ENCODE measurements at regions not wholly inside any gene's neighbourhood (a gene's known extent, or its start where the extent isn't known, plus 50 kb on each side); places are given as distances from the start of the nearest gene placed in this dataset.

GRCh38 chr20:1798982-1799381 lies 96.2 kb upstream of the SIRPA start:
- Histone ChIP-seq H4K20me1 (ENCODE audit: insufficient read depth, low read length) (no peaks in the 10 kb centered on the region), H3K4me3 (replicated peaks in 1 of 3; ENCODE audit: insufficient read depth in 1 of 3, low read depth in 2 of 3, low read length in 3 of 3) (no peak overlapping the region), H3K27ac (ENCODE audit: extremely low read length, insufficient read depth, low read length) (no peak overlapping the region), H3K79me2 (ENCODE audit: insufficient read depth, low read length) (no peaks in the 10 kb centered on the region), H2AFZ (ENCODE audit: low read length) (no peak overlapping the region), H3K4me1 (ENCODE audit: insufficient read depth, low read length) (peaks cover 24% of the 10 kb centered on the region; the same call in 1 of the 2 replicates), H3K4me2 (ENCODE audit: low read depth, low read length) (no peak overlapping the region), H3K36me3 (replicated peaks in 1 of 2; ENCODE audit: control insufficient read depth in 1 of 2, insufficient read depth in 2 of 2, low read length in 2 of 2) (no peaks in the 10 kb centered on the region), H3K9ac (ENCODE audit: insufficient read depth, low read depth, low read length) (no peak overlapping the region), H3K9me3 (ENCODE audit: low read length) (no peaks in the 10 kb centered on the region), H3K27me3 (ENCODE audit: control insufficient read depth in 1 of 2, insufficient read depth in 2 of 2, low read length in 2 of 2) (no peaks in the 10 kb centered on the region)
- intact Hi-C loops (cut with micrococcal nuclease; ENCODE audit: unreplicated experiment) (no loop called here), in situ Hi-C loops (cut with HindIII; ENCODE audit: extremely low pct_ligation_motif_present, low pct_unique_long_range_greater_than_20kb) (no loop called here)
- no peak for FAIRE-seq
- TF ChIP-seq TOE1 (CRISPR knock-in tag; IDR thresholded peaks at IDR 0.05), result no peak
- no peak for TF ChIP-seq ZNF101 (CRISPR knock-in tag; IDR thresholded peaks at IDR 0.05; ENCODE audit: borderline replicate concordance, low read depth)
- TF ChIP-seq RXRA (CRISPR knock-in tag; IDR thresholded peaks at IDR 0.05), result no peak
- TF ChIP-seq ZSCAN29 (CRISPR knock-in tag; conservative IDR thresholded peaks at IDR 0.05), result no peak
- TF ChIP-seq HDAC2 (CRISPR knock-in tag; IDR thresholded peaks at IDR 0.05), result no peak
- TF ChIP-seq EED (CRISPR knock-in tag; IDR thresholded peaks at IDR 0.05), result no peak
- TF ChIP-seq FOXC1 (CRISPR knock-in tag; IDR thresholded peaks at IDR 0.05; ENCODE audit: borderline replicate concordance), result no peak
- CTCF ChIA-PET (ENCODE audit: low intra/inter-chr PET ratio, low total read pairs), result no interaction called here
- 47% methylated on average over 2 of the region's 2 CpGs for WGBS (ENCODE audit: low lambda C conversion rate)
- BruUV-seq (replicated peaks), result no TSS peak
- POLR2A ChIA-PET, result no interaction called here
- ATAC-seq, result no peak
- DNase-seq (ENCODE audit: low spot score), result no peak

GRCh38 chr20:1793821-1794220 lies 101.4 kb upstream of the SIRPA start:
- in situ Hi-C loops (cut with HindIII; ENCODE audit: extremely low pct_ligation_motif_present, low pct_unique_long_range_greater_than_20kb) (no loop called here), intact Hi-C loops (cut with micrococcal nuclease; ENCODE audit: unreplicated experiment) (no loop called here)
- FAIRE-seq, result no peak
- Histone ChIP-seq H3K4me1 (ENCODE audit: insufficient read depth, low read length) (peaks cover 10% of the 10 kb centered on the region; the same call in 1 of the 2 replicates), H3K27ac (ENCODE audit: extremely low read length, insufficient read depth, low read length) (no peak overlapping the region), H3K79me2 (ENCODE audit: insufficient read depth, low read length) (no peaks in the 10 kb centered on the region), H3K9me3 (ENCODE audit: low read length) (no peaks in the 10 kb centered on the region), H3K9ac (ENCODE audit: insufficient read depth, low read depth, low read length) (no peak overlapping the region), H3K4me3 (replicated peaks in 1 of 3; ENCODE audit: insufficient read depth in 1 of 3, low read depth in 2 of 3, low read length in 3 of 3) (no peak overlapping the region), H4K20me1 (ENCODE audit: insufficient read depth, low read length) (no peaks in the 10 kb centered on the region), H3K4me2 (ENCODE audit: low read depth, low read length) (no peak overlapping the region), H3K36me3 (replicated peaks in 1 of 2; ENCODE audit: control insufficient read depth in 1 of 2, insufficient read depth in 2 of 2, low read length in 2 of 2) (no peaks in the 10 kb centered on the region), H2AFZ (ENCODE audit: low read length) (no peak overlapping the region), H3K27me3 (ENCODE audit: control insufficient read depth in 1 of 2, insufficient read depth in 2 of 2, low read length in 2 of 2) (no peaks in the 10 kb centered on the region)
- ChIA-PET CTCF (ENCODE audit: low intra/inter-chr PET ratio, low total read pairs) (no interaction called here), POLR2A (no interaction called here)
- DNase-seq (ENCODE audit: low spot score), result no peak
- no peak for ATAC-seq
- no TSS peak for BruUV-seq (replicated peaks)
- WGBS (ENCODE audit: low lambda C conversion rate), result 76% methylated on average over 2 of the region's 2 CpGs
- no peak for TF ChIP-seq ZNF891 (CRISPR knock-in tag; IDR thresholded peaks at IDR 0.05)
- no peak for TF ChIP-seq ZNF296 (CRISPR knock-in tag; conservative IDR thresholded peaks at IDR 0.05)
- no peak for TF ChIP-seq RNF2 (conservative IDR thresholded peaks at IDR 0.05; ENCODE audit: low read depth)
- TF ChIP-seq ZNF772 (CRISPR knock-in tag; IDR thresholded peaks at IDR 0.05), result no peak
- peak; percentile 68 for TF ChIP-seq CREB1 (IDR thresholded peaks at IDR 0.05)
- TF ChIP-seq CREB1 (CRISPR knock-in tag; IDR thresholded peaks at IDR 0.05), result no peak
- TF ChIP-seq CHD2 (IDR thresholded peaks at IDR 0.05; ENCODE audit: low read depth, low read length), result no peak
- no peak for TF ChIP-seq SRF (IDR thresholded peaks at IDR 0.05; ENCODE audit: low read depth, low read length)
- no peak for TF ChIP-seq THAP8 (CRISPR knock-in tag; IDR thresholded peaks at IDR 0.05; ENCODE audit: borderline replicate concordance)
- TF ChIP-seq ZNF567 (CRISPR knock-in tag; IDR thresholded peaks at IDR 0.05; ENCODE audit: borderline replicate concordance), result no peak
- TF ChIP-seq CEBPB (IDR thresholded peaks at IDR 0.05; ENCODE audit: borderline replicate concordance, low read depth, low read length), result peak; percentile 56; the same call in 1 of the 2 replicates
- no peak for TF ChIP-seq POLR2G (IDR thresholded peaks at IDR 0.05; ENCODE audit: low read depth, low read length)
- peak; percentile 97 for TF ChIP-seq ATF7 (IDR thresholded peaks at IDR 0.05)
- TF ChIP-seq ATF7 (CRISPR knock-in tag; IDR thresholded peaks at IDR 0.05), result no peak
- no peak for TF ChIP-seq ZNF83 (CRISPR knock-in tag; IDR thresholded peaks at IDR 0.05; ENCODE audit: borderline replicate concordance)

Data from HepG2 (cell line).